Activated T-cell treated with anti-CD3 and anti-CD28 coated beads, Interleukin-2, amount 50 U/mL, for 72 hours (primary cell): ENCODE measurements at regions not wholly inside any gene's neighbourhood (a gene's known extent, or its start where the extent isn't known, plus 50 kb on each side); places are given as distances from the start of the nearest gene placed in this dataset.

ENCODE experiments used
- ATAC-seq, 2 donors: fragments of 150-1000 bp; cut with Tn5 transposase; replicated peaks in 1 of 2; 2 replicates each; pipeline ENCODE4 v1.10.0; 2021; ENCODE audit warnings: moderate library complexity in 2 of 2, mild to moderate bottlenecking in 1 of 2
- DNase-seq, 2 donors: peaks; one replicate each; pipeline ENCODE4 v3.0.0; 2021 to 2022; ENCODE audit warnings: mixed read lengths in 1 of 2
- H3K27ac Mint-ChIP-seq: one replicate; pipeline ENCODE4 v1.8.0; 2022; ENCODE audit warnings: mild to moderate bottlenecking, moderate library complexity, mixed read lengths
- H3K27me3 Mint-ChIP-seq: one replicate; pipeline ENCODE4 v1.8.0; 2022; ENCODE audit warnings: low read depth, mixed read lengths
- H3K36me3 Mint-ChIP-seq, 2 donors: one replicate each; pipeline ENCODE4 v1.8.0; 2022; ENCODE audit warnings: mixed read lengths in 2 of 2, mild to moderate bottlenecking in 1 of 2; ENCODE audit not compliant: insufficient read depth in 2 of 2
- H3K4me1 Mint-ChIP-seq: one replicate; pipeline ENCODE4 v1.8.0; 2022; ENCODE audit warnings: low read depth, mixed read lengths
- H3K4me3 Mint-ChIP-seq, 2 donors: one replicate each; pipeline ENCODE4 v1.8.0; 2022; ENCODE audit warnings: mild to moderate bottlenecking in 2 of 2, mixed read lengths in 2 of 2, moderate library complexity in 2 of 2
- H3K9me3 Mint-ChIP-seq, 2 donors: one replicate each; pipeline ENCODE4 v1.8.0; 2022; ENCODE audit warnings: mixed read lengths in 2 of 2

DNA sequence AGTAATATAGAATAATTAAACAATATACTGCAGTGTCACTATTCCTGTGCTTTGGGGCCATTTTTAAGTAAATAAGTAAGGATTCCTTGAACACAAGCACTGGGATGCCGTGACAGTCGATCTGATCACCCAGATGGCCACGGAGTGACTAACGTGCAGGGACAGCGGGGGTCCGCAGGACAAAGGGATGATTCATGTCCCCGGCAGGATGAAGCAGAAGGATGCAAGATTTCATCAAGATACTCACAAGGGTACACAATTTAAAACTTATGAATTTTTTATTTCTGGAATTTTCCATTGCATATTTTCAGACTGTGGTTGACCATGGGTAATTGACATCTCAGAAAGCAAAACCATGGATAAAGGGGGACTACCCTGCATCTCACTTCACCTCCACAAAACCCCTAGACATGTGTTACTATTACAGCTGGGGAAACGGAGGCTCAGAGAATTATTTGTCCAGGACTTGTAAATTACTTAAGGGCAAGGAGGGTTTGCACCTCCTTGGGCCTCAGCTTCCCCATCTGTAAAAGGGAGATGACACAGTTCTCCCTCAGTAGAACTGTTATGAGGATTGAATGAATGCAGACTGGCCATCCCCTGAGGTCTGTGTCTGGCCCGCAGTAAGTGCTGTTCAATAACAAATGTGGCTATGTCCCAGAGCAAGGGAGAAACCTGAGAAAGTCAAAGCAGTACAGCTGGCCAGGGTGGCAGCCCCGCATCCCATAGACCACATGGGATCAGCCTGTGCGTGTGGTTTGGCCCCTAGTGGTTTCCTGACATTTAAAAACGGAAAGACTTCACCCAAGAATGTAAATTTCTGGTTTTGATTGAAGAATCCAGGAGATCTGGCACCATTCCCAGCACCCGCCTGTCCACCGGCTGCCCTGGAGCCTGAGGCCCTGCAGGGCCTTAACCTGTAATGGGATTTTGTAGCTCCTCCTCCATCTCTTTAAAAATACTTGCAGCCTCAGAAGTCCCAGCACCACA, 235.5 kb downstream of the BMP7 start:
- ATAC-seq = no peak
- Mint-ChIP-seq H3K27me3 (peaks cover 24% of the 10 kb centered on the region), H3K9me3 (peaks cover 0 to 4% of the 10 kb centered on the region in 2 donors), H3K27ac (no peak overlapping the region), H3K4me1 (no peaks in the 10 kb centered on the region), H3K4me3 (no peak overlapping the region), H3K36me3 (peaks cover 0 to 3% of the 10 kb centered on the region in 2 donors)
- no peak for DNase-seq

DNA sequence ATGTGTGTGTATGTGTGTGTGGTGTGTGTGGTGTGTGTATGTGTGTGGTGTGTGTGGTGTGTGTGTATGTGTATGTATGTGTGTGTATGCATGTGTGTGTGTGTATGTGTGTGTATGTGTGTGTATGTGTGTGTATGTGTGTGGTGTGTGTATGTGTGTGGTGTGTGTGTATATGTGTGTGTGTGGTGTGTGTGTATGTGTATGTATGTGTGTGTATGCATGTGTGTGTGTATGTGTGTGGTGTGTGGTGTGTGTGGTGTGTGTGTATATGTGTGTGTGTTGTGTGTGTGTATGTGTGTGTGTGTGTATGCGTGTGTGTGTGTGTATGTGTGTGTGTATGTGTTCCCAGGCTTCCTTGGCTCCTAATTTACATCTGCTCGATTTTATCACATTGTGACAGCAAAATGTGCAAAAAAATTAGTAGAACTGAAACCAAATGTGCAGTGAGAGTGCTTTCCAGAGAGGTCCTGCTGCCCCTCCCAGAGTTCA, 234.5 kb downstream of the BMP7 start:
- no peak for DNase-seq
- Mint-ChIP-seq H3K4me1 (no peaks in the 10 kb centered on the region), H3K27ac (no peak overlapping the region), H3K4me3 (no peak overlapping the region), H3K36me3 (peaks cover 0 to 3% of the 10 kb centered on the region in 2 donors), H3K27me3 (peaks cover 34% of the 10 kb centered on the region), H3K9me3 (peaks cover 0 to 4% of the 10 kb centered on the region in 2 donors)
- ATAC-seq = no peak

DNA sequence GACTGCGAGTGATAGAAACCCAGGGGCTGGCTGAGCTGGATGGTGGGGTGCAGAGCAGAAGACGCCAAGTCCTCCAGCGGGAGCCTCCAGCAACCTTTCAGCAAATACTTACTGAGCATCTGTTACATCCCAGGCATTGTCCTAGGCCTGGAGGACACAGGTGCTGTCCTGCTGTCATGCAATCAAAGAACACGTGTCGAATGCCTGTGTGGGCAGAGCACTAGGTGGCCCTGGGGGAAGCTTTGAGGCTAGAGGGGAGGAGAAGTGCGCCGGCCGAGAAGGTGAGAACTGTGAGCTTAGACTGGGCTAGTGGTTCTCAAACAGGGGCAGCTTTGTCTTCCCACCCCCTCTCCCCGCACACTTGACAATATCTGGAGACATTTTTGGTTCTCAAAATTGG, 233.6 kb downstream of the BMP7 start:
- H3K36me3 Mint-ChIP-seq = peaks cover 0 to 3% of the 10 kb centered on the region in 2 donors
- peaks cover 38% of the 10 kb centered on the region for H3K27me3 Mint-ChIP-seq
- no peak overlapping the region for H3K27ac Mint-ChIP-seq
- H3K9me3 Mint-ChIP-seq = peaks cover 0 to 4% of the 10 kb centered on the region in 2 donors
- H3K4me1 Mint-ChIP-seq = no peaks in the 10 kb centered on the region
- DNase-seq = no peak
- ATAC-seq = no peak
- no peak overlapping the region for H3K4me3 Mint-ChIP-seq

DNA sequence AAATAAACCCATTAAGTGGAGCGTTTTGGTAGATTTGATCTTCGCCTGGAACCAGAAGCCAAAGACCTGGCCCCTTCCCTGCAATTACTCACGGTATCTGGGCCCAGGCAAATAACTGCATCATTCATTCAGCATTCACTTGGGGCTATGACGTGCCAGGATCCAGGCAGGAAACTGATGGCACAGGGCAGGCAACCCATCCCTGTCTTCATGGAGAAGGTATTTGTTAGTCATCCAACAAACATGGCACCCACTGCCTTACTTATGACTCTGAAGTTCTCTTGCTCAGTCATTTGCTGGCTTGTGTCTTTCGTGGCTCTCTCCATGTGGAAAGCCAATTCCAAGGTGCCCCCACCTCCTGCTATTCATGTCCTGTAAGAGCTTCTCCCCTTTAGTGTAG, 232.4 kb downstream of the BMP7 start:
- Mint-ChIP-seq H3K4me3 (no peak overlapping the region), H3K27me3 (peaks cover 38% of the 10 kb centered on the region), H3K36me3 (peaks cover 0 to 3% of the 10 kb centered on the region in 2 donors), H3K27ac (no peak overlapping the region), H3K4me1 (no peaks in the 10 kb centered on the region), H3K9me3 (peaks cover 0 to 4% of the 10 kb centered on the region in 2 donors)
- ATAC-seq (no peak), DNase-seq (no peak)

DNA sequence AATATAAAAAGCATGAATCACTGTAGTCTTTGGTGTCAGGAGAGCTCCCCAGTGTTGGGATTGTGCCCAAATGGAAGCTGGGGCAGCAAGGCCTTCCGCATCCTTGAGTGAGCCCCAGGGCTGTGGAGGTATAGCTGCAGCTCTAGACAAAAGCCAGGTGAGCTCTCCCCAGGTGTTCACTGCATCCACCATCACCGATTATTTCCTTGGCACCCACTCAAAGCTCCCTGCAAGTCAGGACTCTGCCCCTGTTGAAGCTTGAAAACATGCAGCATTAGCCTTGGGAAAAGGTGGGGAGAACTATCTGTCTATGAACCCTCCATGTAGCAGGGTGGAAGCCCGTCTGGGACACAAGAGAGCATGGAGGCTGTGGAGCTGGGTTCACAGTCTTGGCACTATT, 228.8 kb downstream of the BMP7 start:
- no peaks in the 10 kb centered on the region for H3K36me3 Mint-ChIP-seq

DNA sequence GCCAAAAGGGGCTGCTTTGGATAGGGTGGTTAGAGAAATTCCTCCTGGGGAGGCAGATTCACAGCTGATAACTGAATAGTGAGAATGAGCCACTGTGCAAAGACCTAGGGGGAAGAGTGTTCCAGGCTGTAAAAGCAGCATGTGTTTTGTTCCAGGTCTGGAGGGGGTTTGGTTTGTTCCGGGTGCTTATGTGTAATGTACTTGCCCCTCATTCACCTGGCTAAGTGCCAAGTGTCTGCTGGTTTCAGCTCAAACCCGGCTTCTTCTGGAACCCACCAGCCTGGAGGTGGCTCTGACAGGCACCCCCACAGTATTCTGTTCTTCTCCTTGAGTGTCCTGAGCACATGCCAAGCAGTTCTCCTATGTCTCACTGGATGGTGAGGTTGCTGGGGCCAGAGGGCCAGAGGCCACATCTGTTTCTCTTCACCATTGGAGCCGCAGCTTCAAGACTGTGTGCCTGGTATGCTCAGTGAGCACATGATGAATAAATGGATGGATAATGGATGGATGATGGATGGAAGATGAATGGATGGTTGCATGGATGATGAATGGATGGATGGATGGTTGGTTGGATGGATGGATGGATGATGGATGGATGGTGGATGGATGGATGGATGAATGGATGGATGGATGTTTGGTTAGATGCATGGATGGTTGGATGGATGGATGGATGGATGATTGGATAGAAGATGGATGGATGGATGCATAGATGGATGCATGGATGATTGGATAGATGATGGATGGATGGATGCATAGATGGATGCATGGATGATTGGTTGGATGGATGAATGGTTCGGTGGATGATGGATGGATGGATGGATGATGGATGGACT, 227.6 kb downstream of the BMP7 start:
- no peaks in the 10 kb centered on the region for H3K9me3 Mint-ChIP-seq
- peaks cover 17% of the 10 kb centered on the region for H3K27me3 Mint-ChIP-seq
- H3K4me3 Mint-ChIP-seq = no peak overlapping the region
- no peaks in the 10 kb centered on the region for H3K36me3 Mint-ChIP-seq
- DNase-seq (no peak), ATAC-seq (no peak)
- H3K4me1 Mint-ChIP-seq = no peaks in the 10 kb centered on the region
- no peak overlapping the region for H3K27ac Mint-ChIP-seq

More for the DNA sequence above, 228.8 kb downstream of the BMP7 start:
- DNase-seq = no peak
- no peaks in the 10 kb centered on the region for H3K4me1 Mint-ChIP-seq
- H3K27me3 Mint-ChIP-seq = peaks cover 28% of the 10 kb centered on the region
- H3K9me3 Mint-ChIP-seq = no peaks in the 10 kb centered on the region
- no peak for ATAC-seq
- no peak overlapping the region for H3K27ac Mint-ChIP-seq
- H3K4me3 Mint-ChIP-seq = no peak overlapping the region

DNA sequence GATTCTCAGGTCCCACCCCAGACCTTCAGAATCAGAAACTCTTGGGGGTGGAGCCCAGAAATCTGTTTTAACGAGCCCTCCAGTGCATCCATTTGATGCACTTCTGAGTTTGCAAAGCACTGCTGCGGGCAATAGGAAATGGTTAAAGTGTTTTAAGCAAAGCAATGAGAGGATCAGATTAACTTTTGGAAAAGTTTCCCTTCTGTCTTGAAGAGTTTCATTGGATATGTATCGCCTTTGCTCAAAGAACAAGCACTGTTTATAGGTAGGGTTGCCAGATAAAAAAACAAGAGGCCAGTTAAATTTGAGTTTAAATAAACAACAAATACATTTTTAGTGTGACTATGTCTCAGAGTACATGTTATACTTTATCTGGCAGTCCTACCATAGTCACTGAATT, 226.0 kb downstream of the BMP7 start:
- Mint-ChIP-seq H3K27ac (no peak overlapping the region), H3K9me3 (no peaks in the 10 kb centered on the region), H3K27me3 (peaks cover 17% of the 10 kb centered on the region), H3K36me3 (no peaks in the 10 kb centered on the region), H3K4me1 (no peaks in the 10 kb centered on the region), H3K4me3 (no peak overlapping the region)
- DNase-seq = no peak
- no peak for ATAC-seq

DNA sequence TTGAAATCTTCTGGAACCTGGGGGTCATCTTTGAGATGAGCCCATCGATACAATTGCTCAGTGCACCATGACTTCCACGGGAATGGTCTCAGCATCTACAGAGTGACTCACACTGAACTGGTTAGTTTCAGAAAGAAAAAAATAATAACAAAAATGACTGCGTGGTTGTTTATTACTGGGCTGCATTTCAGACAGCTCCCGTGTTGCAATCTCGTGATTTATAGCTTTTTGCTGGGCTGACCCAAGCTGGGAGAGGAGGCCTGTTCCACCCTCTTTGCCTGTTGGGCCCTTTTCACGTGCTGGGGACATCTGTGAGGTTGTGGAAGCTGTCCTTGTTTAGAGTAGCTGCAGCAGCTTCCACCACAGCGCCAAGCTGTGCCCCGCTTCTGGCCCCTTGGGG, 225.5 kb downstream of the BMP7 start:
- H3K27me3 Mint-ChIP-seq = peaks cover 14% of the 10 kb centered on the region
- ATAC-seq (no peak), DNase-seq (no peak)
- H3K27ac Mint-ChIP-seq = no peak overlapping the region
- H3K36me3 Mint-ChIP-seq = no peaks in the 10 kb centered on the region
- H3K4me3 Mint-ChIP-seq = no peak overlapping the region
- H3K4me1 Mint-ChIP-seq = no peaks in the 10 kb centered on the region
- H3K9me3 Mint-ChIP-seq = no peaks in the 10 kb centered on the region

DNA sequence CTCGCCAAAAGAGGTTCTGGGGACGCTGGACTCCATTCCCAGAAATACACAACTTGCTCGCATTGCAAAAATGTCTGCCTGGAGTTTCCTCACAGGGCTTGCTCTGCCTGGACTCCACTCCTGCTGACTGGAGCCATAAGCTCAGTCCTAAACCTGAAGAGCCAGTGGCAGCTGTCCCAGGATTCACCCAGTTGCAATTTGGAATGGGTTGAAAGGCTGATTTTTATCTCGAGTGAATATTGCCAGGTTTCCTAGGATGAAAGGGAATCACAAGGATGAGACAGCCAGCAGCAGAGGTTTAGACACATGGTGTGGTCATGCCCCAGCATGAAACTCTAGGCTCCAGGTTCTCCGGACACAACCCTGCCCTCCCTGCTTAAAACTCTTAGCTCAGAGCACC, 223.3 kb downstream of the BMP7 start:
- no peaks in the 10 kb centered on the region for H3K36me3 Mint-ChIP-seq
- DNase-seq = no peak
- no peaks in the 10 kb centered on the region for H3K4me1 Mint-ChIP-seq
- ATAC-seq = no peak
- H3K4me3 Mint-ChIP-seq = no peak overlapping the region
- H3K27me3 Mint-ChIP-seq = no peaks in the 10 kb centered on the region
- H3K9me3 Mint-ChIP-seq = no peaks in the 10 kb centered on the region
- H3K27ac Mint-ChIP-seq = no peak overlapping the region

DNA sequence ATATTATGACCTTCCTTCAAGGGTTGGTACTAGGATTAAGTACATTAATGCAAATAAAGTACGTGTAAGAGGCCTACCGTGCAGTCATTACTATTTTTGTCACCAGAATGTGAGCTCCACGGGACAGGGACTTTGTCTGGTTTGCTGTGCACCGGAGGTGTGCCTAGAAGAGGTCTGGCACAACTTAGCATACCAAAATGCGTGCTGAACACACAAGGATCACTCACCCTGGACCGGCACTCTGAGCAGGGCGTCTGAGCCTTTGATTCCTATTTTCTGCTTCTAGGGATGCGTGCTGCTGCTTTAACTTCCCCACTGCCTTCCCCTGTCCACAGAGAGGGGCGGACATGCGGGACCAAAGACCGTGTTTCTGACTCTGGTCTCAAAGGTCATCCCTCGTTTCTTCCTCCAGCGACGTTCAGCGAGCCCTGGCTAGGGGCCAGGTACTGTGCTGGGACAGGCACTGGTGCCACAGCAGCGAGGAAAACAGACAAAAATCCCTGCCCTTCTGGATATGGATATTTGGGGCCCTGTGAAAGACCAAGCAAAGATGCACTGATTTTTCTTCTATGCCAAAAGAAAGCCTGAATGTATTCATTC, 222.7 kb downstream of the BMP7 start:
- no peak for ATAC-seq

DNA sequence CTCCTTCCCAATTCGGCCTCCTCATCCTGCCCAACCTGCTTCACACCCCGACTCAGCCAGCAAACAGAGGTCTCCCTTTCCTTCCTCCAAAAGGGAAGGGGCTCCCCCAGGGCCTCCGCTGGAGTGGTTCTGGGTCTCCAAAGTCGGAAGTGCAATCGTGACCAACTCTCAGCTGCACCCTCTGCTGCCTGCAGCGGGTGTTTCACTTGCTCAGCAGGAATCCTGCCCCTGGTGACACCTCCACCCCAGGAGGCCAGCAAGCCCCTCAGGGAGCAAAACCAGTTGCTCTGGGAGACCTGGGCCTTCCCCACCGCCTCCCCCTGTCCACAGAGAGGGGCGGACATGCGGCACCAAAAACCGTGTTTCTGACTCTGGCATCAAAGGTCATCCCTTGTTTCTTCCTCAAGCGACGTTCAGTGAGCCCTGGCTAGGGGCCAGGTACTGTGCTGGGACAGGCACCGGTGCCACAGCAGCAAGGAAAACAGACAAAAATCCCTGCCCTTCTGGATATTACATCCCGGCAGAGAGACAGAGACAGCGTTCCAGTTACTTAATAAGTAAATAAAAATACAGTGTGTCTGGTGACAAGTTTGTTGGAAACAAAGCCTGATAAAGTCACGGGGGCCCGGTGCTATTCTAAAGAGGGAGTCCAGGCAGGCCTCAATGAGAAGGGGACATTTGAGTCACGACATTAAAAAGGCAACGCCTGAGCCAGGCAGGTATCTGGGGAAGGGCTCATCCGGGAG, 219.0 kb downstream of the BMP7 start:
- ATAC-seq (no peak), DNase-seq (no peak)
- no peaks in the 10 kb centered on the region for H3K36me3 Mint-ChIP-seq
- H3K27me3 Mint-ChIP-seq = peaks cover 6% of the 10 kb centered on the region
- H3K27ac Mint-ChIP-seq = no peak overlapping the region
- H3K4me3 Mint-ChIP-seq = no peak overlapping the region
- H3K9me3 Mint-ChIP-seq = no peaks in the 10 kb centered on the region
- H3K4me1 Mint-ChIP-seq = no peaks in the 10 kb centered on the region

More for the DNA sequence above, 222.7 kb downstream of the BMP7 start:
- Mint-ChIP-seq H3K4me3 (no peak overlapping the region), H3K4me1 (no peaks in the 10 kb centered on the region), H3K27ac (no peak overlapping the region), H3K27me3 (no peaks in the 10 kb centered on the region), H3K36me3 (no peaks in the 10 kb centered on the region), H3K9me3 (no peaks in the 10 kb centered on the region)
- no peak for DNase-seq

DNA sequence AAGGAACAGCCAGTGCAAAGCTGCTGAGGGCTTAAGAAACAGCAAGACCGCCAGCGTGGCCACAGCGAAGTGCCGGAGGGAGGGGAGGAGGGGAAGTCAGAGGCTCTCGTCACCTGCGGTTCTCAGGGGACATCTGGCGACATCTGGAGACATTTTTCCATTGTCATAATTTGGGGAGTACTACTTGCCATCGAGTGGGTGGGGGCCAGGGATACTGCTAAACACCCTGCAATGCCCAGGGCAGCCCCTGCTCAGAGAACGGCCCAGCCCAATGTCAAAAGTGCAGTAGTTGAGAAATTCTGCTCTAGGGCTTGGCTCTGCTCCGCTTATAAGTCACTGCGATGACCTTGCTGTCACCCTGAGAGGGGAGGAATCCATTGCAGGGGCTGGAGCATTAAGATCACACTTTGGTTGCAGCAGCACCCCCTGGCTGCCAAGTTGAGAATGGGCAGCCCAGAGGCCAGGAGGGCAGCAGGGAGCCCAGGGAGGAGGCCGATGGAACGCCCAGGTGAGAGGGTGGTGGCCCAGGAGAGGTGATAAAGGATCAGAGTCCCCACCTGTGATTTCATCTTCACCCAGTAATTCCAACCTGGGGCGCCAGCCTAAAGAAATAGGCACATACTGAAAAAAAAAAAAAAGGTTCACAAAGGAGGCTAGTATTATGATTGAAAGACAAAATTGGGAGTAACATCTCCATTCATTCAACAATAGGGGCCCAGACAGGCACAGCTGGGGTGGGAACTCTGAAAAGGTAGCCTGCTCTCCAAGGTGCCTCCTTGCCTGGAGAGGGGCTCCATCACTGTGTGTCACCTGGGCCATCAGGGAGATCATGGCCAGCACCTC, 218.2 kb downstream of the BMP7 start:
- H3K4me3 Mint-ChIP-seq = no peak overlapping the region
- H3K4me1 Mint-ChIP-seq = no peaks in the 10 kb centered on the region
- peaks cover 0 to 1% of the 10 kb centered on the region in 2 donors for H3K36me3 Mint-ChIP-seq
- H3K9me3 Mint-ChIP-seq = no peaks in the 10 kb centered on the region
- H3K27ac Mint-ChIP-seq = no peak overlapping the region
- H3K27me3 Mint-ChIP-seq = peaks cover 6% of the 10 kb centered on the region
- peak; percentile 12 to 24 for DNase-seq
- ATAC-seq = no peak
